ENCODE measurements at regions not wholly inside any gene's neighbourhood (a gene's known extent, or its start where the extent isn't known, plus 50 kb on each side); places are given as distances from the start of the nearest gene placed in this dataset.

GRCh38 chr15:25504307-25504706 lies 65.5 kb upstream of the UBE3A start:
- DNase-seq (ENCODE audit: low spot score): no peak

- DNase-seq (ENCODE audit: low spot score): peak; percentile 26
Measured at GRCh38 chr15:25501828-25502446, 63.1 kb upstream of the UBE3A start.

GRCh38 chr15:25498835-25499234 lies 60.0 kb upstream of the UBE3A start:
- DNase-seq (ENCODE audit: low spot score): no peak

- DNase-seq (ENCODE audit: low spot score): no peak
Measured at GRCh38 chr15:25497934-25498333, 59.1 kb upstream of the UBE3A start.

GRCh38 chr15:25493823-25494526 lies 55.2 kb upstream of the UBE3A start:
- DNase-seq (ENCODE audit: low spot score): no peak

GRCh38 chr15:25492315-25492714 lies 53.5 kb upstream of the UBE3A start:
- DNase-seq (ENCODE audit: low spot score): no peak

Measured in AG08396 (cell line).